RWPE1 (cell line): ENCODE measurements at regions not wholly inside any gene's neighbourhood (a gene's known extent, or its start where the extent isn't known, plus 50 kb on each side); places are given as distances from the start of the nearest gene placed in this dataset.

ENCODE experiments used
- CTCF ChIA-PET: fragments of 350-600 bp; sonication (Branson Sonifier 250); formaldehyde crosslinking; extraction: SDS; loops from one replicate; lab custom pipeline; 2021; lab: Yijun Ruan, JAX
- POLR2A ChIA-PET: fragments of 400-600 bp; formaldehyde crosslinking; extraction: SDS; loops from one replicate; lab custom pipeline; 2020; ENCODE audit warnings: antibody characterized with exemption; ENCODE audit not compliant: low non-redundant PET; lab: Yijun Ruan, JAX
- DNase-seq: peaks from one replicate; pipeline ENCODE4 v3.0.0; 2012; ENCODE audit warnings: low spot score
- H3K27ac ChIP-seq: fragments of 450-650 bp; 2 replicates; pipeline ENCODE4 v1.5.1; 2017
- TF ChIP-seq, protein P1 (sequence below): fragments of 450-650 bp; conservative IDR thresholded peaks from 2 replicates; pipeline ENCODE4 v1.5.1; 2017; ENCODE audit warnings: low read depth, mild to moderate bottlenecking

- TF ChIP-seq, protein P1, sequence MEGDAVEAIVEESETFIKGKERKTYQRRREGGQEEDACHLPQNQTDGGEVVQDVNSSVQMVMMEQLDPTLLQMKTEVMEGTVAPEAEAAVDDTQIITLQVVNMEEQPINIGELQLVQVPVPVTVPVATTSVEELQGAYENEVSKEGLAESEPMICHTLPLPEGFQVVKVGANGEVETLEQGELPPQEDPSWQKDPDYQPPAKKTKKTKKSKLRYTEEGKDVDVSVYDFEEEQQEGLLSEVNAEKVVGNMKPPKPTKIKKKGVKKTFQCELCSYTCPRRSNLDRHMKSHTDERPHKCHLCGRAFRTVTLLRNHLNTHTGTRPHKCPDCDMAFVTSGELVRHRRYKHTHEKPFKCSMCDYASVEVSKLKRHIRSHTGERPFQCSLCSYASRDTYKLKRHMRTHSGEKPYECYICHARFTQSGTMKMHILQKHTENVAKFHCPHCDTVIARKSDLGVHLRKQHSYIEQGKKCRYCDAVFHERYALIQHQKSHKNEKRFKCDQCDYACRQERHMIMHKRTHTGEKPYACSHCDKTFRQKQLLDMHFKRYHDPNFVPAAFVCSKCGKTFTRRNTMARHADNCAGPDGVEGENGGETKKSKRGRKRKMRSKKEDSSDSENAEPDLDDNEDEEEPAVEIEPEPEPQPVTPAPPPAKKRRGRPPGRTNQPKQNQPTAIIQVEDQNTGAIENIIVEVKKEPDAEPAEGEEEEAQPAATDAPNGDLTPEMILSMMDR = no peak
- no peak for DNase-seq
- POLR2A ChIA-PET = no interaction called here
- no peak overlapping the region for H3K27ac ChIP-seq
- CTCF ChIA-PET = no interaction called here
These were observed 100.3 kb upstream of the RPL34 start for GRCh38 chr4:108519911-108520601.

DNA sequence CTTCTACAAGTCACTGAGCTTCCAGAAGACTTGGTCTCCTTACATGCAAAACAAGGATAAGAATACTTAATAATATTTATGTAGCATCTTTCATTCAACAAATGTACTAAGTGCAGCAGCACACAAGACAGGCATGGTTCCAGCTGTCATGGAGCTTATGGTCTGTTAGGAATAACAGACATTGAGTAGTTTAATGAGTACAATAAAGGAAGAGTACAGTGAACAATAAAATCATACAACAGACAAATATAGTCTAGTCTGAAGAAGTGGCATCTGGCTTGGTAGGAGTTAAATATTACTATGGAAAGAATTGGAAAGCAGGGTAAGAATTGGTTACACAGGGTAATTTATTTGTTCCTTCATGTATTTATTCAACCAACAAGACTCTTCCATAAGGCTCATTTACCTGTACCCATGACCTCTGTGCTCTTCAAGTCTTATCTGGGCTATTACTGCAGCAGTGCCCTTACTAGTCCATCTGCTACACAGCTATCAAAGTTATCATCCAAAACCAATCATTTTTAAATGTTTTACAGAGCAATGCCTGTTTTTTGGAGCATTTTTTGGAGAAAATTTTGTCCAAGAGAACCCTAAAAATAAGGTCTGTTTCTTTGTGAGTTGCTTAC is 101.1 kb upstream of the RPL34 start:
- CTCF ChIA-PET = no interaction called here
- DNase-seq = no peak
- TF ChIP-seq, protein P1 = no peak
- H3K27ac ChIP-seq = no peak overlapping the region
- POLR2A ChIA-PET = no interaction called here

GRCh38 chr4:108512615-108513505 is 107.5 kb upstream of the RPL34 start:
- ChIA-PET POLR2A (no interaction called here), CTCF (interaction anchor here (1.3 kb wide), 1 partner anchor 19 kb away, joined by 5 read pairs; no protein-coding TSS in a partner anchor)
- DNase-seq = peak; percentile 29
- no peak overlapping the region for H3K27ac ChIP-seq
- TF ChIP-seq, protein P1 = peak; percentile 16; the same call in 1 of the 2 replicates

- ChIA-PET CTCF (no interaction called here), POLR2A (no interaction called here)
- DNase-seq = no peak
- H3K27ac ChIP-seq = no peak overlapping the region
- TF ChIP-seq, protein P1 = no peak
These were observed 108.8 kb upstream of the RPL34 start for GRCh38 chr4:108511618-108512017.

DNA sequence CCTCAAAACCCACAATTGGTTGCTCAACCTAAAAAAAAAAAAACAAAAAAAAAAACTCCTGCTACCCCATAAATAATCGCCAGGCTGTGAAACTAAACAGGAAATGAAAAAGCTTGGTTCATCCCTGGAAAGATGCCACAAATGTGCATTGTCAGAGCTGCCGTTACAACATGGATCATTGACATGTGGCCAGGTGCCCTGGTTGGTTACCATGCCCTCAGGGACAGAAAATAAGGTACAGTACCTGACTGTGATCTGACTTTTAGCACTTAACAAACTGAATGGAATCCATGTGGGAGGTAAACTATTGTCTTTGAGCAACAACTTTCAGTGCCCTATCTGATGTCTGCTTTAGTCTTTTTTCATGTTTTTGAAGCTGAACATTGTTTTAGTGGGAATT is 118.0 kb upstream of the RPL34 start:
- TF ChIP-seq, protein P1 = no peak
- DNase-seq = peak; percentile 26
- CTCF ChIA-PET = interaction anchor here (0.5 kb wide), 1 partner anchor 58 kb away, joined by 3 read pairs; no protein-coding TSS in a partner anchor
- POLR2A ChIA-PET = interaction anchor here (0.6 kb wide), 1 partner anchor 11 kb away, joined by 3 read pairs; no protein-coding TSS in a partner anchor
- H3K27ac ChIP-seq = no peak overlapping the region

DNA sequence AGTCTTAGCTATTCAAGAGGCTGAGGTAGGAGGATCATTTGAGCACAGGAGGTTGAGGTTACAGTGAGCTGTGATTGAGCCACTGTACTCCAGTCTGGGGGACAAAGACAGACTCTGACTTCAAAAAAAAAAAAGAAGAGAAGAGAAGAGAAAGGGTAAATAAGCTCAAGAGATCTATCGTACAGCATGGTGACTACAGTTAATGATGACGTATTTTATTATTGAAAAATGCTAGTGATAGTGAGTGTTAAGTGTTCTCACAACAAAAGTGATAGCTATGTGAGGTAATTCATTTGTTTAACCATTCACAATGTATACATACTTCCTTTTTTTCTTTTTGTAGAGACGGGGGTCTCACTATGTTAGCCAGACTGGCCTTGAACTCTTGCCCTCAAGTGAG is 121.5 kb upstream of the RPL34 start:
- TF ChIP-seq, protein P1 = no peak
- DNase-seq = no peak
- H3K27ac ChIP-seq = no peak overlapping the region
- ChIA-PET CTCF (no interaction called here), POLR2A (no interaction called here)
